HG03108 (cell line): ENCODE measurements at regions not wholly inside any gene's neighbourhood (a gene's known extent, or its start where the extent isn't known, plus 50 kb on each side); places are given as distances from the start of the nearest gene placed in this dataset.
"Not testable (repeated sequence)": the region's sequence is repeated elsewhere in the genome, so short reads cannot be mapped to it uniquely, and the experiment has no call there.

Experiments
- ATAC-seq: cut with Tn5 transposase; IDR thresholded peaks from one replicate; pipeline ENCODE4 v1.9.1; 2021; ENCODE audit warnings: moderate library complexity; ENCODE audit not compliant: unreplicated experiment

DNA sequence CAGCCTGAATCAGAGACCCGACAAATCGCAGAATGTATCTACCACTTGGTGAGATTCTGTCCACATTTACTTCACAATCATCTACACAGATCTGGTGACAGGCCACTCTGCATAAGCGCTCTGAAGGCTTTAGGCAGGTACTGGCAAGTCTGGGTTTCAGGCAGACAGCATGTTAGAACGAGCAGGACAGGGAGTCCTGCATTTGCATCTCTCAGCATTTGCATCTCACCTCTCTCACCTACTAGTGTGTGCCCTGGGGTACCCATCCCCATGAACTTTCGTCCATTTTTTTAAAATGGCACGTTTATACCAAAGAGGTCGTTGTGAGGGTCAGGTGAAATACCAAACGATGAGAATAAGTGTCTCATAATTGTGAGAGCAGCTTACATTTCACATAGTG lies 108.2 kb downstream of the SPATA31A1 start:
- not testable (repeated sequence) for ATAC-seq

DNA sequence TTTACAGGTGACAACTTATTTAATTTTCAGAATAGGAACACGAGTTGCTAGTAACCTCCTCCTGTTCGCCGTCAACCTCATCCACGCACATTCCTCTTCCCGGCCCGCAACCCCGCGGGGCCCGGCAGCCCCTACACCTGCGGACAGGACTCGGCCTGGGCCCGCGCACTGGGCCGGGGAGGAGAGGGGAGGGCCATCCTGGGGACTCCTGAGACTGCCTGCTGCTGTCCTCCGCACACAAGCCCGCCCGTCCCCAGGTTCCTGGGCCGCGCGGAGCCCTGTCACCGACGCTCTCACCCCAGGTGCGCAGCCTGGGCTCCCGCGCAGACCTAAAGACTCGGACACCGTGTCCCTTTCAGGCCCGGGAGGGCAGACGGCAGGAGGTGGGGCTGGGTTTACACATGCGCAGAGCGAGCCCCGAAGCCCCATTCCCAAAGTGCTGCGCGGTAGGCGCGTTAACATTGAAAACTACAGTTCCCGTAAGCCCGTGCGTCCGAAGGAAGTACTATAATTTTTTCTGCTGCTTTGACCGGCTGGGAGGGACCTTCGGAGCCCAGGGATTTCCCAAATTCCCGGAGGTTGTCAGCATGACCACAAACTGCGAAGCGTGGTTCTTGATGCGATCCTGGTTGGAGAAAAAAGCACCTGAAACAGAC lies 108.8 kb downstream of the SPATA31A1 start:
- peak; percentile 99 for ATAC-seq

DNA sequence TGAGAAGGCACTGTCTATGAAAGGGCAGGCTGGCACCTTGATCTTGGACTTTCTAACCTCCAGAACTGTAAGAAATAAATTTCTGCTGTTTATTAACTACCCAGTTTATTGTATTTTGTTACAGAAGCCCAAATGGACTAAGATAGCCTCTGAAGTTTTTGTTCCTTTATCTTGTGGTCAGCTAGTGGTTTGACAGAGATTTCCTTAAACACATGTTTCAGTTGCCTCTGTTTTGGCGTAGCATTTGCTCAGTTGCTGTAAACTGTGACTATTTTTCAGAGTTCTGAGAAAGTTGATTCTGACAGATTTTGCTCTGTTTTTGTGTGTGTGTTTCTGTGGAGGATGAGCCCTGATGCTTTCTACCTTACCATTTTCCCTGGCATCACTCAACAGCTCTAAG lies 119.0 kb downstream of the SPATA31A1 start:
- peak; percentile 99 for ATAC-seq

DNA sequence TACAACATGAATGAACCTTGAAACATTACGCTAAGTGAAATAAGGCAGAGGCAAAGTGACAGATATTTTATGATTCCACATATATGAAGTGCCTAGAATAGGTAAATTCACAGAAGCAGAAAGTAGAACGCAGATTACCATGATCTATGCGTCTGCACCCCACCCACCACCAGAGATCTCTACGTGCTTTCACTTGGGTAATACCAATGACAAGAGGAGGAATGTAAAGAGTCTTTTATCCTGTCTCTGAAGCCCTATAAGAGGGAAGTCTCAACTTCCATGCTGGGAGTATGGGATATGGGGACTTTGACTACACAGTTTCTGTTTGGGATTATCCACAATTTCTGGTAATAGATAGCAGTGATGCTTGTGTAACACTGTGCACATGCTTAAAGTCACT lies 127.6 kb downstream of the SPATA31A1 start:
- ATAC-seq: not testable (repeated sequence)

DNA sequence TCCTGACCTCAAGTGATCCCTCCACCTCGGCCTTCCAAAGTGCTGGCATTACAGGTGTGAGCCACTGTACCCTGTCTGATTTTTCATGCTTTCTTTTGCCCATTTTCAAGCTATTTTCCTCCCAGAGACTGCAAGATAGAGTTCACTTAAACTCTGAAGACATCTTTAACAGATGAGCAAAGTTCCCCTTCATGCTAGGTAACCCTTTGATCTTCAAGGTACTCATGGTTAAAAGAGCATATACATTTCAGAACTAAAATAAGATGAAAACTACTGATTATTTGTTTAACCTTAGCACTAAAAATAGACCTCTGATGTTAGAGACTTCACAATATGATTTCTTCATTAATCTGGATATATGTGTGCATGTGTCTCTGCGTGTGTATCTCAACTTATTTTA lies 128.4 kb downstream of the SPATA31A1 start:
- ATAC-seq: peak; percentile 27

DNA sequence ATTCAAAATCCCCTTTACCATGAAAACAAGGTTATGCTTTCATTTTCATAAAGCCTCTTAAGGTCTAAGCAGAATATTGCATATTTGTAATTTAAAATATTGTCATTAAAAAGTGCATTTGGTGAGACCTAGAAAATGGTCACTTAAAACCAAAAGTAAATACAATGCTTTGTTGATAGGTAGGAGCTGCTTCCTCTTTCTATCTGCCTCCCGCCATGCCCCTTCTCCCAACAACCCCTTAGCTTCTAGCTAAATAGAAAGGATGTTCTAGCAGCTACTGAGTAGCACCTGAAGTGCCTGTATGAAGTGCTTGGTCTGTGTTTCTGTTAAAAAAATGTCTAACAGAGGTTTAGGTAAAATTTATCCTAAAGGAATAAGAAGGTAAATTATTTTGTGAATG lies 128.8 kb downstream of the SPATA31A1 start:
- peak; percentile 57 for ATAC-seq

DNA sequence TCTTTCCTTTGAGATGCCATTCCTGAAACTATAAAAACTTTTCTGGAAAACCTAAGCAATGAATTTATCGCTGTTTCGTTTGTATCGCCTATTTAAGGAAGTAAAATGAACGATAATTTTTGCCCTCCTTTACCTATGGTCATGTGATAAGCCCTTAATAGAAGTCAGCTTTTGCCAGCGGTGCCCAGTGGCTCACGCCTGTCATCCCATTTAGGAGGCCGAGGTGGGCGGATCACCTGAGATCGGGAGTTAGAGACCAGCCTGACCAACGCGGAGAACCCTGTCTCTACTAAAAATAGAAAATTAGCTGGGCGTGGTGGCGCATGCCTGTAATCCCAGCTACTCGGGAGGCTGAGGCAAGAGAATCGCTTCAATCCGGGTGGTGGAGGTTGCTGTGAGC lies 132.0 kb downstream of the SPATA31A1 start:
- not testable (repeated sequence) for ATAC-seq

DNA sequence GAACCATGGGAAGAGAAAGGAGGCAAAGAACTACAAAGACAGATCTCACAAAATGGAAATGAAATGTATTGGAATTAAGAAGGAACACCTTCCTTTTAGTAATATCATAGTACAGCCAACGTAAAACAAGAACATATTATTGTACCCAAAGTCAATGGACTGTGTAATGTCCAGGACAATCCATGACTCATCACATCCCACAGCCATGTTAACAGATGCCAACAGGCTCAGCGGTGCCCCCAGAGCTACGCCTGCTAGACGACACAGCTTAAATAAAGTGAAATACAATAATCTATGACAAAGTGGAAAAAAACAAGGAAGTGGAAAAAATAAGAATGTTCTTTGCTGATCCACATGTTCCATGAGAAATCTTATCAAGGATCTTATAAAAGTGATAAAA lies 140.8 kb downstream of the SPATA31A1 start:
- ATAC-seq: not testable (repeated sequence)

DNA sequence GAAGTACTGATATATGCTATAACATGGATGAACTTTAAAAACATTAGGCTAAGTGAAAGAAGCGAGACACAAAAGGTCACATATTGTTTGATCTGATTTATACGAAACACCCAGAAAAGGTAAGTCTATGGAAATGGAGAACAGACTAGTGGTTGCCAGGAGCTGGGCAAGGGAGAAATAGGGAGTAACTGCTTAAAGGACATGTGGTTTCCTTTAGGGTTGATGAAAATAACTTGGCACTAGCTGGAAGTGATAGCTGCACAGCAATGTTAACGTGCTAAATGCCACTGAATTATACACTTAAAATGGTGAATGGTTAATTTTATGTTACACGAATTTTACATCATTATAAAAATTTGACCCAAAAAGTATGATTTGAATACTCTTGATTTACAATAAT lies 147.7 kb downstream of the SPATA31A1 start:
- not testable (repeated sequence) for ATAC-seq

DNA sequence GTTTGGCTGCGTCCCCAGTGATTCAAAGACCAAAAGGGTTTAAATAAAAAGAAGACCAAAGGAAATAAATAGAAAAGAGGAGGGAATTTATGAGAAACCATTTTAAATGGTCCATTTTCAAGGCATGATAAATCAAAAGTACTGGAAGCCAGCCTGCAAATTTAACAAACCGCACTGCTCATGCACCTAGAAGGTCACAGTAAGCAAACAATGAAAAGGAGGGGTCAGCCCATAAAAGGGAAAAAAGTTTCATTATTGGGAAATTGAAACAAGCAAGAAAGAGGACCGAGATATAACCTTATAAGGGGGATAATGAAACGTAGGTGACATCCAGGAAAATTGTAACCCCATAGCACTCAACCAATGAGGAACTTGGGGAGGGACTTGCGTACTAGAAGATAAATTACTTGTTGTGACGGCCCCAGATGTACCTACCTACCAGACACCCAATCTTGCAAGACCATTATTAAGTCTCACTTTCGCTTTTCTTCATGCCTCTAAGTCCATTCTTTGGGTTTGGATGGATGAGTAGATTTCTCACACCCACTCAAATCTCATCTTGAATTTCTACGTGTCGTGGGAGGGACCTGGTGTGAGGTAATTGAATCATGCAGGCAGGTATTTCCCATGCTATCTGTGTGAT lies 172.0 kb downstream of the SPATA31A1 start:
- ATAC-seq: not testable (repeated sequence)

DNA sequence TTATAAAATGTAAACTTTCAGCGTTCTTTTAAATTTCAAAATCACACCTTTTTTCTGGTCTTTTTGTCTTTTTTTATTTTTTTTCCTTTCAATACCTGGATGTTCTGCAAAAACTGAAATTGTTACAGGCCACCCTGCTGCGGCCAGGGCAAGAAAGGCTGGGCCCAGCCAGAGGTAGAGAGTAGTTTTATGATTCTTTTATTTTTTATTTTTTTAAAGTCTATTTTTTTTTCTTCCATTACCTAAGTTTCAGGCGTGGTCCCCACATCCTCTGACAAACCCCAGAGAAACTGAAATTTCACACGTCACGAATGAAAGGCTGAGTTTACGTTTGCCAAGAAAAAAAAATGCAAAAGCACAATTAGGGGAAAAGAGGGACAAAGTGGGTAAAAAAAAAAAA lies 177.1 kb downstream of the SPATA31A1 start:
- not testable (repeated sequence) for ATAC-seq

DNA sequence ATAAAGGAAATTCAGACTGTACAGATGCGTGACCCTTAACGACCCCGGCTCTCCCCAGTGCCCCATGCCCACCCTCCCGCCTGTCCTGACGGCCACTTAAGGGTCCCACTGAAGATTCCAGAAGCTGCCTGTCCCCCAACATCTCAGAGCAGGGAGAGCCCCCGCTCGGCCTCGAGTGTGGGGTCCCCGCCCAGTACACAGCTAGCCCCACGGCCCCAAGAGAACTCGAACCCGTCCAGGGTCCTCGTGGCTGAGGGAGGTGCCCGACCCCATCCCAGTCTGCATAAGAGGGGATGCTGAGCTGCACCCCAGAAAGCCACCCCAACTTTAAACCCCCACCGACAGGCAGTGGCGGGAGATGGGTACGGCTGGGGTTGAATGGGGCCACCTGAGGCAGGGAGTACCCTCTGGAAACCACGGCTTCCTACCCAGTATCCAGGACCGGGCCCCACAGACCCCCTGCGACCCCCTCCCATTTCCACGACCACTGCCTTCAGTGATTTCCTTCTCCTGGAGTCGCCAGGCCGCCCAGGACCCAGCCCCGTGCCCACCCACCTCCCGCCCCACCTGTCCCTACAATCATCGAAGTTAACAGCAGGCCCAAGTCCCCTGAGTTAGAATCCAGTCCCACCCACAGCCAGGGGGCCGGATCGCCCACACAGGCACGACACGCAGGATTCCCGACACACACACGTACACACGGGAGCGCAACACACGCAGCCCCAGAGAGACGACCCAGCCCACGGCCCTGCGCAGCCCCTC lies 177.7 kb downstream of the SPATA31A1 start:
- not testable (repeated sequence) for ATAC-seq

DNA sequence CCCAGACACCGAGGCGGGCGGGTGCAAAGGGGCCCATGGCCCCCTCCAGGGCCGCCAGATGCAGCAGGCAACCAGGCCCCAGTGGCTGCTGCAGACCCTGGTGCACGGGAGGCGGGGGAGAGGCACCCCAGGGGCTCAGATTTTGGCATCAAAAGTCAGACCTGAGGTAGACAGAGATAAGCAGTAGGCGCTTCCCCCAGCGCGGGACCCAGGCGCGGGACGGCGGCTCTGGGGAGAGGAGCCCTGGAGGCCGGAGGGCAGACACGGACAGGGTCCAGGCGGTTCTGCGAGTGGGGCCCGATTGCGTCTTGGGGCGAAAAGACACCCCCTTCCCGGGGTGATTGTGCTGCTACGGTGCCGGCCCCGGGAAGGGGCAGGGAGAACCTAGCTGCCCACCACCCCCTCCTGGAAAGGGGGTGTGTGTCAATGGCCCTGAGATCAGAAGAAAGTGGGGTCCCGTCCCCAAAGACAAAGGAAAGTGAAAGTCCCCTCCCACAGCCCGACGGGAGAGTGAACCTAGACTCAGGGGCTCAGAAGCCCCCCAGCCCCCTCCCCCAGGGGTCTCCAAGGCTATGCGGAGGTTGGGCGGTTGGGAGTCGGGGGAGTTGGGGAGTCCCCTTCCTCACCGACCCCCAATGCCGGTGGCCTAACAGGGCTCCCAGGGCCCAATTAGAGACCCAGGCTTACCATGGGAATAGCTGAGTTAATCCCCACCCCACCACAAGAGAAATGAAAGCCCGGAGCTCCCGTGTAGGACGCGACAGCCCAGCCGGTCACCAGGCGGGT lies 178.5 kb downstream of the SPATA31A1 start:
- ATAC-seq: not testable (repeated sequence)

DNA sequence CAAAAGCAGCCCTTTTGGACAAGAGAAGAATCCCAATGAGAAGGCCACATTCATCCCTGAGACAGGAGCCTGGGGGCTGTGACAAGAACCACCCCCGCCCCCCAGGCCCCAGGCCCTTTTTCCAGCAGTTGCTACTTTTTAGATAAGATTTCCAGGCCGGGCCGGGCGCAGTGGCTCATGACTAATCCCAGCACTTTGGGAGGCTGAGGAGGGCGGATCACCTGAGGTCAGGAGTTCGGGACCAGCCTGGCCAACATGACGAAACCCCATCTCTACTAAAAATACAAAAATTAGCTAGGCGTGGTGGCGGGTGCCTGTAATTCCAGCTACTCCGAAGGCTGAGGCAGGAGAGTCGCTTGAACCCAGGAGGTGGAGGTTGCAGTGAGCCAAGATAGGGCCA lies 179.4 kb downstream of the SPATA31A1 start:
- not testable (repeated sequence) for ATAC-seq

DNA sequence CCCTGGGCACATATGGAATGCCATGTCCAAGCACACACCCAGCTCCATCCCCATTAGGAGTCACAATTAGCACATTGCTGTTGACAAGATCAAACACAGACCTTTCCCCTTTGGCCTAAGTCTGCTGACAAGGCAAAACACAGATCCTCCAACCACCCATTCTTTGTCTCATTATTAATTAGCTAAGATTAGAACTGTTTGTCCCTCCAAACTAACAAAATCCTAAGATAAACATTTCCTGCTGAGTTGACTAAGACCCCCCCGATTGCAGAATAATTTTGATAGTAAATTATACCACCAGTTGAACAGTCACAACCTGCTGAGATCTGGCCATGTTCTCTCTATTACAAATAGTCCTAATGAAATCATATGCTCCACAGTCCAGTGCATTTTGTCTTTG lies 186.7 kb downstream of the SPATA31A1 start:
- ATAC-seq: not testable (repeated sequence)

DNA sequence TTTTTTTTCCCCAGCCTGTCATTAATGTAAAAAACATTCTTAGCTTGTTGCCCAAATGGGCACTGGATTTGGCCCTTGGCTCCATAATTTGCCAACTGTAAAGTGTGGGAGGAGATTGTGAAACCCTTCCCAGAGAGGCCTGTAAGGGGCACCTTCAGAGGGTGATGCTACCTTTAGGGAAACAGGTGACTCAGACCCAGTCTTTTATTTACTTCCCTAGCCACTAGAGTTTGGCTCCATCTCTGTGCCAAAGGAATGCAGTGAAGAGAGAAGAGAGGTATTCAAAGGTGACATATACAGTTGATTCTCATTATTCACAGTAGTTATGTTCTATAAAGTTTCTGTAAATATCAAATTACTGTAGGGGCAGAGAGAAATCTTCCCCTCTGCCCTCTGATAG lies 189.6 kb downstream of the SPATA31A1 start:
- not testable (repeated sequence) for ATAC-seq

DNA sequence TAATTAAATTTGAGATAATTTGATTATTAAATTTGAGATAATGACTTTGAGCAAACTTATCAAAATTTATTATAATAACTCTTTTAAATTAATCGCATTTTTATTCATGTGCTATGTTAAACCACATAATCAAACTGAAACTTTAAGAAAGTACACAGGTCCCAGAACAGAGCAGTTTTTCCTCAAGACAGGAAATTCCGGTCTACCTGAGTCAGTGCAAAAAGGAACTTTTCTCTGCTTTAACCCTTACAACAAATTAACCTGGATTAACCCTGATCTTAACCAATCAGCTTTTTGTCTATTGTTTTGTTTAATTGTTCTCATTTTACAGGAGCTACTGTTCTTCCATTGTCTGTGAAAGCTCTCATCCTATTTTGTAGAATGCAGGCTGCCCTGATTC lies 195.1 kb downstream of the SPATA31A1 start:
- not testable (repeated sequence) for ATAC-seq

DNA sequence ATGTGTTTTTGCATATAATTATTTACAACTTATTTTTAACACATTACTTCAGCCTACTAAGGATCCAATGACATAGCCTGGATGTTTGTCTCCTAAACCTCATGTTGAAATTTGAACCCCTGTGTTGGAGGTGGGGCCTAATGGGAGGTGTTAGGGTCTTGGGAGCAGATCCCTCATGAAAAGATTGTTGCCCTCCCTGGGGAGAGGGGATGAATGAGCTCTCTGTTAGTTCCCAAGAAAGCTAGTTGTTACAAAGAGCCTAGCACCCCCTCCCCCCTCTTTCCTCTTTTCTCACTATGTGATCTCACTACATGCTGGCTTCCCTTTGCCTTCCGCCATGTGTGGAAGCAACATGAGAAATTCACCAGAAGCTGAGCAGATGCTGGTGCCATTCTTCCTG lies 196.1 kb downstream of the SPATA31A1 start:
- ATAC-seq: not testable (repeated sequence)

DNA sequence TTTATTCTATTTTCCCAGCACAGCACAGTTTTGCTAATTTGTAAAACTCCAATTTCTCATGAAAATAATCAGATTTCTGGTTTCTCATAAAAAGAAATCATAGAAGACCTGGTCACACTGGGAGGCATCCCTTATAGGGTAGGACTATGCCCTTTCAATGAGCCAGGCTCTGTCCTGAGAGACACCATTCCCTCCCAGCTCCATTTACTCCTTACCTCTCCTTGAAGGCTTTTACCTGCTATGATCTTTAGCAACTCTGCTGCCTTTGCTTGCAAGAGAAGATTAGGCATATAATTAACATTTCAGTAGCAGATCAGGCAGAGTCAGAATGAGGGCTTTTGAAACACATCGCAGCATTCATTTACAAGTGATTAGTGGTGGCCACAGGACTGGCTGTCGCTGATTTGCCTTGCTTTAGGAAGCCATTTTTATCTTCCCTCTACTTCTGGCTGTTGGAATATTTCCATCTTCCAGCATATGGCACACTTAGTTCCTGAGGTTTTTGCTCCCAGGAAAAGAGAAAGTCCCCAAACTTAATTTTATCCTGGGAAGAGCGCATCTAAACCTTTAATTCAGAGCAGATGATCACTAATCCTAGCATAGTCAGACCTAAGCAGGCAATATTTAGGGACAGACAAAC lies 196.9 kb downstream of the SPATA31A1 start:
- not testable (repeated sequence) for ATAC-seq

DNA sequence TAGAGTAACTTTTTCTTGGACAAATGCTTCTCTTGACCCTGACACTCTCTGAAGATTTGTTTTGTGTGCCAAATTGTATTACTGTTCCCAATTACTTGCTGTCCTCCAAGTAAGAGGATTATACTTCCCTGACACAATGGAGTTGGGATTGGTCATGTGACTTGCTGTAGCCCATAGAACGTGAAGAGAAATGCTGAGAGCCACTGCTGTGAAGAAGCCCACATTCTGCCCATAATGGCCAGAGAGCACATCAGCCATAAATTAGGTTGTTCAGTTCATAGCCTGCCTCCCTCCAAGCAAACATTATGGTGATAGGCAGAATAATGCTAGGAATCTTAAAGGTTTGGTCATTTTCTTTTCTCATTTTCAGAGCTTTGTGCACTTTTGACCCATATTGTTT lies 198.9 kb downstream of the SPATA31A1 start:
- ATAC-seq: not testable (repeated sequence)

DNA sequence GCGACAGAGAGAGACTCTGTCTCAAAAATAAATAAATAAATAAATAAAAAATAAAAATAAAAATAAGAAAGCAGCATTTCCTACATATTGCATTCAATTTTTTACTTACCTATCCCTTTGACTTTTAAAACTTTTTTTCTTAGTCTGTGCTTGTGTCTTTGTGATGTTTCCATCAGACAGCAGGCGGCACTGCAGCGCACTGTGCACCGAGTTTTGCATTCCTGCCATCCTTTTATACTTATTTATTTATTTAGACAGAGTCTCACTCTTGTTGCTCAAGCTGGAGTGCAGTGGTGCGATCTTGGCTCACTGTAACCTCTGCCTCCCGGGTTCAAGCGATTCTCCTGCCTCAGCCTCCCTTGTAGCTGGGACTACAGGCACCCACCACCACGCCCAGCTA lies 203.9 kb downstream of the SPATA31A1 start:
- ATAC-seq: not testable (repeated sequence)
